ENCODE measurements at regions not wholly inside any gene's neighbourhood (a gene's known extent, or its start where the extent isn't known, plus 50 kb on each side); places are given as distances from the start of the nearest gene placed in this dataset.
"Not testable (repeated sequence)": the region's sequence is repeated elsewhere in the genome, so short reads cannot be mapped to it uniquely, and the experiment has no call there.

- peak; percentile 36 for DNase-seq (ENCODE audit: low spot score)
Measured at GRCh38 chr20:30811885-30812671, 445.4 kb upstream of the DEFB115 start.

- DNase-seq (ENCODE audit: low spot score) = no peak
Measured at GRCh38 chr20:30812739-30813411, 444.6 kb upstream of the DEFB115 start.

- not testable (repeated sequence) for DNase-seq (ENCODE audit: low spot score)
Measured at GRCh38 chr20:30813412-30814311, 443.8 kb upstream of the DEFB115 start.

GRCh38 chr20:30814312-30814639, 443.2 kb upstream of the DEFB115 start:
- DNase-seq (ENCODE audit: low spot score) = not testable (repeated sequence)

- DNase-seq (ENCODE audit: low spot score) = not testable (repeated sequence)
Measured at GRCh38 chr20:30815027-30815576, 442.4 kb upstream of the DEFB115 start.

- DNase-seq (ENCODE audit: low spot score) = no peak
Measured at GRCh38 chr20:30815577-30816181, 441.8 kb upstream of the DEFB115 start.

GRCh38 chr20:30816182-30816645, 441.2 kb upstream of the DEFB115 start:
- DNase-seq (ENCODE audit: low spot score) = no peak

- DNase-seq (ENCODE audit: low spot score) = not testable (repeated sequence)
Measured at GRCh38 chr20:30821615-30822014, 435.8 kb upstream of the DEFB115 start.

GRCh38 chr20:30824666-30825065, 432.8 kb upstream of the DEFB115 start:
- not testable (repeated sequence) for DNase-seq (ENCODE audit: low spot score)

- DNase-seq (ENCODE audit: low spot score) = not testable (repeated sequence)
Measured at GRCh38 chr20:30845923-30846322, 411.5 kb upstream of the DEFB115 start.

- not testable (repeated sequence) for DNase-seq (ENCODE audit: low spot score)
Measured at GRCh38 chr20:30868271-30868670, 389.2 kb upstream of the DEFB115 start.

GRCh38 chr20:30871127-30871526, 386.3 kb upstream of the DEFB115 start:
- not testable (repeated sequence) for DNase-seq (ENCODE audit: low spot score)

- not testable (repeated sequence) for DNase-seq (ENCODE audit: low spot score)
Measured at GRCh38 chr20:30872252-30872651, 385.2 kb upstream of the DEFB115 start.

- DNase-seq (ENCODE audit: low spot score) = not testable (repeated sequence)
Measured at GRCh38 chr20:30875868-30876267, 381.6 kb upstream of the DEFB115 start.

GRCh38 chr20:30891400-30891799, 366.1 kb upstream of the DEFB115 start:
- not testable (repeated sequence) for DNase-seq (ENCODE audit: low spot score)

GRCh38 chr20:30892541-30893345, 364.7 kb upstream of the DEFB115 start:
- no peak for DNase-seq (ENCODE audit: low spot score)

GRCh38 chr20:30893346-30894314, 363.8 kb upstream of the DEFB115 start:
- not testable (repeated sequence) for DNase-seq (ENCODE audit: low spot score)

- DNase-seq (ENCODE audit: low spot score) = not testable (repeated sequence)
Measured at GRCh38 chr20:30894707-30895353, 362.6 kb upstream of the DEFB115 start.

GRCh38 chr20:30895354-30895711, 362.1 kb upstream of the DEFB115 start:
- not testable (repeated sequence) for DNase-seq (ENCODE audit: low spot score)
